OCI-LY1 (cell line): ENCODE measurements at regions not wholly inside any gene's neighbourhood (a gene's known extent, or its start where the extent isn't known, plus 50 kb on each side); places are given as distances from the start of the nearest gene placed in this dataset.

Source experiments
- H2AFZ ChIP-seq: fragments of 200-600 bp; sonication (generic), shearing (Covaris generic); 2 replicates; pipeline ENCODE4 v1.6.0; 2014; ENCODE audit warnings: antibody characterized with exemption, mild to moderate bottlenecking, low read length
- H3F3A ChIP-seq: fragments of 200-600 bp; sonication (generic), shearing (Covaris generic); 2 replicates; pipeline ENCODE4 v1.6.0; 2014; ENCODE audit warnings: mild to moderate bottlenecking, antibody characterized with exemption, low read length, moderate library complexity; ENCODE audit not compliant: insufficient read depth
- H3K27ac ChIP-seq: fragments of 200-600 bp; sonication (generic); 2 replicates; pipeline ENCODE4 v1.5.1; 2014; ENCODE audit warnings: low read length, mixed run types, mild to moderate bottlenecking, low read depth; ENCODE audit not compliant: poor library complexity, severe bottlenecking
- H3K27me3 ChIP-seq: fragments of 200-600 bp; sonication (generic); 2 replicates; pipeline ENCODE4 v1.6.0; 2014; ENCODE audit warnings: antibody characterized with exemption, mild to moderate bottlenecking, low read length, moderate library complexity; ENCODE audit not compliant: insufficient read depth
- H3K36me3 ChIP-seq: fragments of 200-600 bp; sonication (generic); 2 replicates; pipeline ENCODE4 v1.6.1; 2014; ENCODE audit warnings: mild to moderate bottlenecking, antibody characterized with exemption, low read length, moderate library complexity, mixed read lengths; ENCODE audit not compliant: insufficient read depth
- H3K4me1 ChIP-seq: fragments of 200-600 bp; sonication (generic); 2 replicates; pipeline ENCODE4 v1.5.1; 2014; ENCODE audit warnings: mild to moderate bottlenecking, low read length, moderate library complexity; ENCODE audit not compliant: insufficient read depth, severe bottlenecking
- H3K4me2 ChIP-seq: fragments of 200-600 bp; sonication (generic), shearing (Covaris generic); 2 replicates; pipeline ENCODE4 v1.6.1; 2014; ENCODE audit warnings: low read length
- H3K4me3 ChIP-seq: fragments of 200-600 bp; sonication (generic); 2 replicates; pipeline ENCODE4 v1.5.1; 2014; ENCODE audit warnings: low read length, low read depth, mild to moderate bottlenecking, mixed read lengths; ENCODE audit not compliant: poor library complexity, severe bottlenecking
- H3K79me2 ChIP-seq: fragments of 200-600 bp; shearing (Covaris generic); 2 replicates; pipeline ENCODE4 v1.6.1; 2016; ENCODE audit warnings: mixed run types, low read length, mixed read lengths; ENCODE audit not compliant: insufficient read depth
- H3K9ac ChIP-seq: fragments of 200-600 bp; sonication (generic), shearing (Covaris generic); 2 replicates; pipeline ENCODE4 v1.6.1; 2014; ENCODE audit warnings: mild to moderate bottlenecking, low read length, mixed read lengths
- H3K9me2 ChIP-seq: fragments of 200-600 bp; sonication (generic), shearing (Covaris generic); 2 replicates; pipeline ENCODE4 v1.6.1; 2014; ENCODE audit warnings: low read depth, mild to moderate bottlenecking, low read length, mixed read lengths
- H3K9me3 ChIP-seq: fragments of 200-600 bp; shearing (Covaris generic); 2 replicates; pipeline ENCODE4 v1.6.1; 2014; ENCODE audit warnings: low read length, mixed read lengths
- H4K20me1 ChIP-seq: fragments of 200-600 bp; sonication (generic), shearing (Covaris generic); 2 replicates; pipeline ENCODE4 v1.6.0; 2016; ENCODE audit warnings: mild to moderate bottlenecking, low read length; ENCODE audit not compliant: insufficient read depth
- EZH2 ChIP-seq: fragments of 200-600 bp; sonication (generic), shearing (Covaris generic); IDR thresholded peaks from 2 replicates; pipeline ENCODE4 v1.8.0; 2017; ENCODE audit warnings: borderline replicate concordance, mixed run types, mild to moderate bottlenecking, antibody characterized with exemption, low read length, moderate library complexity, mixed read lengths
- TF ChIP-seq, protein P1 (sequence below): fragments of 200-600 bp; sonication (generic), shearing (Covaris generic); IDR thresholded peaks from 2 replicates; pipeline ENCODE4 v1.5.1; 2017; ENCODE audit warnings: mild to moderate bottlenecking, antibody characterized with exemption, low read length, moderate library complexity, mixed read lengths

DNA sequence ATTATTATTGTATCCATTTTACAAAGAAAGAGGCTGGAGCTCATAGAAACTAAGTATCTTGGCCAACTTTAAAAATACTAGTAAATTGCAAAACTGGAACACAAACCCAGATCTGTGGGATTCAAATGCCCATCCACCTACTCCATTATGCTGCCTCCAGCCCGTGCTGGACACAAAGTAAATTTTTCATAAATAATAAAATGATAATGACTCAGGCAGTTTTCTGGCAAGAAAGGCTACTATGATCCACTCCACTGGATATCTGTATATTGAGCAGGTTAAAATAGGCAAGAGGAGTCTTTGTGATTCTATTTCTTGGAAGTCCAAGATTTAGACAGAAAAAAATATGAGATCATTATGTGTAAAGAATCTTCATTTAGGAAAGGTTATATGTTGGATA lies 138.3 kb upstream of the DUSP10 start:
- Histone ChIP-seq H3K4me2 (no peak overlapping the region), H3K9me3 (no peaks in the 10 kb centered on the region), H3K9me2 (no peaks in the 10 kb centered on the region), H3K9ac (no peak overlapping the region), H3K27ac (no peak overlapping the region), H3F3A (no peaks in the 10 kb centered on the region), H4K20me1 (no peaks in the 10 kb centered on the region), H3K4me1 (no peaks in the 10 kb centered on the region), H3K4me3 (no peak overlapping the region), H2AFZ (no peak overlapping the region), H3K27me3 (no peaks in the 10 kb centered on the region), H3K79me2 (no peaks in the 10 kb centered on the region), H3K36me3 (no peaks in the 10 kb centered on the region)
- no peak for TF ChIP-seq EZH2

DNA sequence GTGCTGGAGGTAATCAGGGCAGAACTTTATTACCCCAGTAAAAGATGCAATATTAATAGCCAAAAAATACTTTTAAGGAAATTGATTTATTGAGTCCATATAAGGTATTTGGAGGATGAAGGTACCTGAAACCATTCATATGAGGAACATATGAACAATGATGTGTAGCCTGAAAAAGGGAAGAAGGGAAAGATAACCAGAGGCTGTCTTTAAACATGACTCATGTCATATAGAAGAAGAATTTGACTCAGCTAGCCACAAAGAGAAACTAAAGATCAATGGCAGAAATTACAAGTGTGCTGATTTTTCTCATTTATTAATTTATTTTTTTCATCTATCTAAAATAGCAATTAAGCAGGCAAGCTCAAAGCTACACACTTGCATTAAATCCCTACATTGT lies 136.2 kb upstream of the DUSP10 start:
- Histone ChIP-seq H3K4me2 (no peak overlapping the region), H3K9me3 (no peaks in the 10 kb centered on the region), H3K36me3 (no peaks in the 10 kb centered on the region), H3K4me1 (no peaks in the 10 kb centered on the region), H2AFZ (no peak overlapping the region), H3F3A (no peaks in the 10 kb centered on the region), H3K27ac (no peak overlapping the region), H3K79me2 (no peaks in the 10 kb centered on the region), H3K27me3 (no peaks in the 10 kb centered on the region), H3K4me3 (no peak overlapping the region), H4K20me1 (no peaks in the 10 kb centered on the region), H3K9me2 (no peaks in the 10 kb centered on the region), H3K9ac (no peak overlapping the region)
- TF ChIP-seq EZH2, result no peak
- TF ChIP-seq, protein P1, sequence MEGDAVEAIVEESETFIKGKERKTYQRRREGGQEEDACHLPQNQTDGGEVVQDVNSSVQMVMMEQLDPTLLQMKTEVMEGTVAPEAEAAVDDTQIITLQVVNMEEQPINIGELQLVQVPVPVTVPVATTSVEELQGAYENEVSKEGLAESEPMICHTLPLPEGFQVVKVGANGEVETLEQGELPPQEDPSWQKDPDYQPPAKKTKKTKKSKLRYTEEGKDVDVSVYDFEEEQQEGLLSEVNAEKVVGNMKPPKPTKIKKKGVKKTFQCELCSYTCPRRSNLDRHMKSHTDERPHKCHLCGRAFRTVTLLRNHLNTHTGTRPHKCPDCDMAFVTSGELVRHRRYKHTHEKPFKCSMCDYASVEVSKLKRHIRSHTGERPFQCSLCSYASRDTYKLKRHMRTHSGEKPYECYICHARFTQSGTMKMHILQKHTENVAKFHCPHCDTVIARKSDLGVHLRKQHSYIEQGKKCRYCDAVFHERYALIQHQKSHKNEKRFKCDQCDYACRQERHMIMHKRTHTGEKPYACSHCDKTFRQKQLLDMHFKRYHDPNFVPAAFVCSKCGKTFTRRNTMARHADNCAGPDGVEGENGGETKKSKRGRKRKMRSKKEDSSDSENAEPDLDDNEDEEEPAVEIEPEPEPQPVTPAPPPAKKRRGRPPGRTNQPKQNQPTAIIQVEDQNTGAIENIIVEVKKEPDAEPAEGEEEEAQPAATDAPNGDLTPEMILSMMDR, result no peak

DNA sequence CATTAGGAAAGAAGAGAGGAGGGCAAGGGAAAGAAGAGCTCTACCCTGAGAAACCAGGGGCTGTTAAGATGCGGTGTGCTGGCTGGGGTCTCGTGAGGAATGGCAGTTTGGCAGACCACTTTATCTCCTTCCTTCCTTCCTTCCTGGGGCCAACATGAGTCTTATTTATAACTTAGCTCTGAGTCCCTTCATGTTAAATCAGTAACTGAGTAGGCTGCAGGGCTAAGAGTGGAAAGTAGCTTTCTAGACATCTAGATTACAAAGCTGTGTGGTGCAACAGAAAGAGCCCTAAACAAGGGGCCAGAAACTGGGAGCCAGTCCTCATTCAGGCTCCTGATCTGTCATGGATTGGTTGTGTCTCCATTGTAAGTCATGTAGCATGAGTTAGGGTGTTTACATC lies 135.4 kb upstream of the DUSP10 start:
- H3K9ac ChIP-seq, result no peak overlapping the region
- no peak overlapping the region for H3K27ac ChIP-seq
- no peaks in the 10 kb centered on the region for H3K4me1 ChIP-seq

DNA sequence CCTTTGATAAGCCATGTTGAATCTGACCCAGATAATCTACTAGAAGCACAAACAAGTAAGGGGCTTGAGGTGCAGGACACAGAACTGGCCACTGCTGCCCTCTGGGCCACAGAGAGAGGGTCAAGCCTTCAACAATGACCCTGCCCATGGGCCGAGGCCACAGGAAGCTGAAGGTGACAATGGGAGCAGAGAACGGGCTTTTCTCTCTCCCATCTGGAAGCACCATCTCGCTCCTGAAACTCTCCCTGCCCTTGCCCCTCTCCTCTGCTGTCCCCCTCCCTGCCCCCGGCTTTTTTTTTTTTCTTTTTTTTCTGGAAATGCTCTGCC lies 133.1 kb upstream of the DUSP10 start:
- H3K36me3 ChIP-seq, result no peaks in the 10 kb centered on the region
- H3K9me3 ChIP-seq, result no peaks in the 10 kb centered on the region
- no peak overlapping the region for H3K27ac ChIP-seq
- no peaks in the 10 kb centered on the region for H3K9me2 ChIP-seq
- no peaks in the 10 kb centered on the region for H3K4me1 ChIP-seq
- no peaks in the 10 kb centered on the region for H3K27me3 ChIP-seq
- H4K20me1 ChIP-seq, result no peaks in the 10 kb centered on the region
- no peak overlapping the region for H3K4me3 ChIP-seq
- no peak overlapping the region for H3K9ac ChIP-seq
- no peak overlapping the region for H2AFZ ChIP-seq
- no peak for TF ChIP-seq EZH2
- TF ChIP-seq, protein P1, result no peak
- H3K79me2 ChIP-seq, result no peaks in the 10 kb centered on the region
- no peak overlapping the region for H3K4me2 ChIP-seq
- no peaks in the 10 kb centered on the region for H3F3A ChIP-seq

More for the DNA sequence above, 135.4 kb upstream of the DUSP10 start:
- Histone ChIP-seq H4K20me1 (no peaks in the 10 kb centered on the region), H3K4me2 (no peak overlapping the region), H3F3A (no peaks in the 10 kb centered on the region), H3K9me2 (no peaks in the 10 kb centered on the region), H3K9me3 (no peaks in the 10 kb centered on the region), H3K27me3 (no peaks in the 10 kb centered on the region), H3K36me3 (no peaks in the 10 kb centered on the region), H2AFZ (no peak overlapping the region), H3K4me3 (no peak overlapping the region), H3K79me2 (no peaks in the 10 kb centered on the region)
- TF ChIP-seq, protein P1, result no peak
- no peak for TF ChIP-seq EZH2
